HCT116 (cell line): ENCODE measurements at regions not wholly inside any gene's neighbourhood (a gene's known extent, or its start where the extent isn't known, plus 50 kb on each side); places are given as distances from the start of the nearest gene placed in this dataset.

Experiments
- ATAC-seq: fragments of 200-7000 bp; cut with Tn5 transposase; 2 replicates; pipeline ENCODE4 v1.9.1; 2020; ENCODE audit warnings: mild to moderate bottlenecking, moderate library complexity
- BruUV-seq: library from RNA; stranded (reverse); fragments of 400-500 nt; replicated peaks from 2 replicates; lab custom pipeline; 2021; lab: Mats Ljungman, UMichigan
- CTCF ChIA-PET: fragments of 300-600 bp; sonication (Branson Sonifier 250); formaldehyde crosslinking; loops from one replicate; lab custom pipeline; 2021; ENCODE audit warnings: antibody characterized with exemption; lab: Charles Lee
- POLR2A ChIA-PET: fragments of 300-600, 350-600 bp; sonication (Branson Sonifier 250); formaldehyde crosslinking; loops from one replicate; lab custom pipeline; 2021; ENCODE audit warnings: antibody characterized with exemption; lab: Charles Lee
- RAD21 ChIA-PET, 2 experiments: fragments of 300-600 bp; sonication (Branson Sonifier 250); formaldehyde crosslinking; loops; one replicate each; lab custom pipeline; 2023; ENCODE audit warnings: low total read pairs in 2 of 2; ENCODE audit not compliant: uncharacterized antibody in 2 of 2, unreplicated experiment in 2 of 2, low non-redundant PET in 1 of 2; lab: Charles Lee
- DNase-seq: peaks from one replicate; pipeline ENCODE4 v3.0.0-alpha.2; 2010; ENCODE audit warnings: low read depth, low spot score
- H2AFZ ChIP-seq: fragments of 200-600 bp; shearing (Covaris generic), sonication (generic); 2 replicates; pipeline ENCODE4 v1.6.1; 2017; ENCODE audit warnings: low read depth, mixed run types, mixed read lengths, antibody characterized with exemption, low read length; ENCODE audit not compliant: poor library complexity, severe bottlenecking
- H3K27ac ChIP-seq: 2 replicates; pipeline ENCODE4 v1.5.1; 2012; ENCODE audit warnings: low read depth, low read length
- H3K27me3 ChIP-seq: fragments of 200-600 bp; sonication (generic); 2 replicates; pipeline ENCODE4 v1.6.1; 2016; ENCODE audit warnings: mixed run types, low read length, mixed read lengths; ENCODE audit not compliant: insufficient read depth
- H3K36me3 ChIP-seq, 2 experiments: fragments of 200-500 bp in 1 of 2; fragments of 200-600 bp in 1 of 2; sonication (Bioruptor generic) in 1 of 2; sonication (generic) in 1 of 2; 2 replicates each; pipeline versions ENCODE4 v1.5.1 to v1.6.1; 2014 to 2016; ENCODE audit warnings: low read length in 2 of 2, inconsistent platforms in 1 of 2, mixed read lengths in 1 of 2, mixed run types in 1 of 2; ENCODE audit not compliant: insufficient read depth in 2 of 2, control insufficient read depth in 1 of 2
- H3K4me1 ChIP-seq, 2 experiments: fragments of 200-600 bp in 1 of 2; sonication (generic) in 1 of 2; 2 replicates each; pipeline versions ENCODE4 v1.5.1 to v1.6.1; 2012 to 2017; ENCODE audit warnings: low read length in 2 of 2, inconsistent platforms in 1 of 2, mild to moderate bottlenecking in 1 of 2, mixed read lengths in 1 of 2, mixed run types in 1 of 2, moderate library complexity in 1 of 2; ENCODE audit not compliant: insufficient read depth in 2 of 2, control insufficient read depth in 1 of 2
- H3K4me2 ChIP-seq: fragments of 200-600 bp; sonication (generic); 2 replicates; pipeline ENCODE4 v1.6.1; 2017; ENCODE audit warnings: mixed run types, low read length, mixed read lengths
- H3K4me3 ChIP-seq, 2 experiments: fragments of 200-600 bp in 1 of 2; sonication (generic) in 1 of 2; replicated peaks in 1 of 2; 2 replicates each; pipeline ENCODE4 v1.5.1; 2011 to 2016; ENCODE audit warnings: low read length in 2 of 2, control low read depth in 1 of 2, low read depth in 1 of 2, mild to moderate bottlenecking in 1 of 2, mixed read lengths in 1 of 2, mixed run types in 1 of 2
- H3K79me2 ChIP-seq: fragments of 200-600 bp; sonication (generic); 2 replicates; pipeline ENCODE4 v1.6.1; 2017; ENCODE audit warnings: mild to moderate bottlenecking, mixed run types, low read length, moderate library complexity, mixed read lengths; ENCODE audit not compliant: insufficient read depth
- H3K9ac ChIP-seq: fragments of 200-600 bp; sonication (generic); 2 replicates; pipeline ENCODE4 v1.6.1; 2016; ENCODE audit warnings: low read length, mixed read lengths
- H3K9me2 ChIP-seq: fragments of 200-600 bp; sonication (generic), shearing (Covaris generic); 2 replicates; pipeline ENCODE4 v1.6.1; 2017; ENCODE audit warnings: mixed run types, mild to moderate bottlenecking, moderate library complexity; ENCODE audit not compliant: insufficient read depth
- H3K9me3 ChIP-seq, 2 experiments: fragments of 200-500 bp in 1 of 2; fragments of 200-600 bp in 1 of 2; sonication (Bioruptor generic) in 1 of 2; sonication (generic) in 1 of 2; 2 replicates each; pipeline ENCODE4 v1.6.1; 2014 to 2017; ENCODE audit warnings: low read length in 2 of 2, mixed read lengths in 2 of 2, inconsistent platforms in 1 of 2, low read depth in 1 of 2, mild to moderate bottlenecking in 1 of 2, mixed run types in 1 of 2, moderate library complexity in 1 of 2; ENCODE audit not compliant: control insufficient read depth in 1 of 2, insufficient read depth in 1 of 2
- H4K20me1 ChIP-seq: fragments of 200-600 bp; sonication (generic), shearing (Covaris generic); 2 replicates; pipeline ENCODE4 v1.6.1; 2017; ENCODE audit warnings: mixed run types, mild to moderate bottlenecking, moderate library complexity; ENCODE audit not compliant: insufficient read depth
- ATF3 ChIP-seq: IDR thresholded peaks from 2 replicates; pipeline ENCODE4 v1.6.1; 2012
- CTCF ChIP-seq, 3 experiments: fragments of 200-600 bp in 1 of 3; sonication (generic) in 1 of 3; IDR thresholded peaks in 2 of 3; conservative IDR thresholded peaks in 1 of 3; 2 replicates each; pipeline ENCODE4 v1.5.1; 2012 to 2017; ENCODE audit warnings: low read depth in 2 of 3, low read length in 2 of 3, antibody characterized with exemption in 1 of 3, borderline replicate concordance in 1 of 3, control low read depth in 1 of 3, mild to moderate bottlenecking in 1 of 3, mixed read lengths in 1 of 3, mixed run types in 1 of 3, moderate library complexity in 1 of 3; ENCODE audit not compliant: insufficient read depth in 1 of 3
- ELF1 ChIP-seq: IDR thresholded peaks from 2 replicates; pipeline ENCODE4 v1.6.1; 2012; ENCODE audit warnings: low read depth, borderline replicate concordance
- EZH2 ChIP-seq: fragments of 200-600 bp; sonication (generic); IDR thresholded peaks from 2 replicates; pipeline ENCODE4 v1.6.1; 2017; ENCODE audit warnings: antibody characterized with exemption, mixed run types
- EZH2phosphoT487 ChIP-seq: fragments of 200-600 bp; IDR thresholded peaks from 2 replicates; pipeline ENCODE4 v1.6.1; 2018; ENCODE audit warnings: antibody characterized with exemption, borderline replicate concordance
- JUND ChIP-seq: IDR thresholded peaks from 2 replicates; pipeline ENCODE4 v1.6.1; 2012
- POLR2A ChIP-seq: IDR thresholded peaks from 2 replicates; pipeline ENCODE4 v1.7.0; 2011; ENCODE audit warnings: borderline replicate concordance; ENCODE audit not compliant: insufficient read depth, insufficient read length; ENCODE audit errors: extremely low read depth
- POLR2AphosphoS5 ChIP-seq: IDR thresholded peaks from 2 replicates; pipeline ENCODE4 v1.6.1; 2011; ENCODE audit warnings: mild to moderate bottlenecking, low read depth, low read length, moderate library complexity
- RAD21 ChIP-seq: IDR thresholded peaks from 2 replicates; pipeline ENCODE4 v1.6.1; 2012; ENCODE audit warnings: low read depth, mild to moderate bottlenecking
- REST ChIP-seq: IDR thresholded peaks from 2 replicates; pipeline ENCODE4 v1.6.1; 2012; ENCODE audit warnings: low read depth
- SIN3A ChIP-seq: IDR thresholded peaks from 2 replicates; pipeline ENCODE4 v1.6.1; 2012; ENCODE audit warnings: low read depth
- SP1 ChIP-seq: IDR thresholded peaks from 2 replicates; pipeline ENCODE4 v1.6.1; 2012; ENCODE audit warnings: low read depth
- SRF ChIP-seq: IDR thresholded peaks from 2 replicates; pipeline ENCODE4 v1.6.1; 2012; ENCODE audit warnings: low read depth
- YY1 ChIP-seq: IDR thresholded peaks from 2 replicates; pipeline ENCODE4 v1.6.1; 2011; ENCODE audit warnings: low read length, low read depth, moderate library complexity, mild to moderate bottlenecking; ENCODE audit not compliant: insufficient replicate concordance; ENCODE audit errors: extremely low read depth
- ZNF274 ChIP-seq: fragments of 200-500 bp; sonication (Bioruptor generic); IDR thresholded peaks from 2 replicates; pipeline ENCODE4 v1.6.1; 2014; ENCODE audit warnings: mild to moderate bottlenecking, low read depth, low read length, inconsistent platforms
- intact Hi-C: fragments of 100-400 bp; cut with micrococcal nuclease; formaldehyde crosslinking; loops from 2 replicates; pipeline ENCODE4 v1.10.0; 2022

GRCh38 chr2:139916822-139917221 is 1136.6 kb upstream of the NXPH2 start:
- Histone ChIP-seq H3K36me3 (no peaks in the 10 kb centered on the region), H3K79me2 (no peaks in the 10 kb centered on the region), H2AFZ (no peak overlapping the region), H3K9ac (no peak overlapping the region), H3K27ac (no peak overlapping the region), H3K4me1 (no peaks in the 10 kb centered on the region), H4K20me1 (no peaks in the 10 kb centered on the region), H3K9me3 (no peaks in the 10 kb centered on the region), H3K4me3 (no peak overlapping the region), H3K4me2 (no peak overlapping the region), H3K9me2 (peaks cover 6% of the 10 kb centered on the region; the same call in 1 of the 2 replicates), H3K27me3 (no peaks in the 10 kb centered on the region)
- no peak for DNase-seq
- no peak for ATAC-seq
- BruUV-seq: no TSS peak
- intact Hi-C loops: no loop called here
- TF ChIP-seq ELF1: no peak
- no peak for TF ChIP-seq POLR2A
- TF ChIP-seq ATF3: no peak
- no peak for TF ChIP-seq SIN3A
- no peak for TF ChIP-seq JUND
- peak; percentile 13; the same call in 1 of the 2 replicates for TF ChIP-seq RAD21
- TF ChIP-seq EZH2: no peak
- TF ChIP-seq ZNF274: no peak
- 0 out of 6 replicates have a peak, but pooled peaks of 1 of the 3 experiments have one; percentile 24 for TF ChIP-seq CTCF (IDR thresholded peaks at IDR 0.05 in 2 of 3, conservative IDR thresholded peaks at IDR 0.05 in 1 of 3; ENCODE audit: borderline replicate concordance in 1 of 3, insufficient read depth in 1 of 3, low read depth in 2 of 3, low read length in 2 of 3)
- TF ChIP-seq SRF: no peak
- TF ChIP-seq POLR2AphosphoS5: no peak
- no peak for TF ChIP-seq REST
- no peak for TF ChIP-seq EZH2phosphoT487
- TF ChIP-seq SP1: no peak
- no peak for TF ChIP-seq YY1
- RAD21 ChIA-PET: no interaction called here
- POLR2A ChIA-PET: interaction anchor here (1.5 kb wide), 1 partner anchor 31 kb away, joined by 3 read pairs; no protein-coding TSS in a partner anchor
- CTCF ChIA-PET: no interaction called here
